ENCODE measurements at regions not wholly inside any gene's neighbourhood (a gene's known extent, or its start where the extent isn't known, plus 50 kb on each side); places are given as distances from the start of the nearest gene placed in this dataset.

DNA sequence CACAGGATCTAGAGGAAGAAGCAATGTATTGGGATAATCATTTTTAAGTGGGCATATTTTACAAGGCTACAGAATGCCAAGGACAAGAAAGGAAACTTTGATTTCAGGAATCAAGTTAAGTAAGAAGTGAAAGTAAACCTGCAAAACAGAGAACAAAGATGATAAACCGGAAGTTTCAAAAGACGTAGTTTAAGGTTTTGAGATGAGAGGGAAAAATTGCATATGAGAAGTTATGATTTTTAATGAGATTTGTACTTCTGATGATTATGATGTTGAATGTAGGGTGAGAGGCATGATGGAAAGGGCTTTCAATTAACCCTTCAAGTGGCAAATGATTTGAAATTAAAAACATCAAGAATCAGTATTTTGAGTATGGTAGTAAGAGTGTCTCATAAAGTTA is 134.9 kb downstream of the CAPZA3 start:
- no peak overlapping the region for H3K27ac ChIP-seq (replicated peaks)
- no peaks in the 10 kb centered on the region for H3K27me3 ChIP-seq (ENCODE audit: insufficient read depth, poor library complexity, severe bottlenecking)
- TF ChIP-seq GABPA (IDR thresholded peaks at IDR 0.05; ENCODE audit: low read depth) (no peak), POLR2AphosphoS5 (IDR thresholded peaks at IDR 0.05; ENCODE audit: low read depth) (no peak), SPI1 (IDR thresholded peaks at IDR 0.05; ENCODE audit: borderline replicate concordance, low read depth) (no peak)
- TF ChIP-seq, protein P1, sequence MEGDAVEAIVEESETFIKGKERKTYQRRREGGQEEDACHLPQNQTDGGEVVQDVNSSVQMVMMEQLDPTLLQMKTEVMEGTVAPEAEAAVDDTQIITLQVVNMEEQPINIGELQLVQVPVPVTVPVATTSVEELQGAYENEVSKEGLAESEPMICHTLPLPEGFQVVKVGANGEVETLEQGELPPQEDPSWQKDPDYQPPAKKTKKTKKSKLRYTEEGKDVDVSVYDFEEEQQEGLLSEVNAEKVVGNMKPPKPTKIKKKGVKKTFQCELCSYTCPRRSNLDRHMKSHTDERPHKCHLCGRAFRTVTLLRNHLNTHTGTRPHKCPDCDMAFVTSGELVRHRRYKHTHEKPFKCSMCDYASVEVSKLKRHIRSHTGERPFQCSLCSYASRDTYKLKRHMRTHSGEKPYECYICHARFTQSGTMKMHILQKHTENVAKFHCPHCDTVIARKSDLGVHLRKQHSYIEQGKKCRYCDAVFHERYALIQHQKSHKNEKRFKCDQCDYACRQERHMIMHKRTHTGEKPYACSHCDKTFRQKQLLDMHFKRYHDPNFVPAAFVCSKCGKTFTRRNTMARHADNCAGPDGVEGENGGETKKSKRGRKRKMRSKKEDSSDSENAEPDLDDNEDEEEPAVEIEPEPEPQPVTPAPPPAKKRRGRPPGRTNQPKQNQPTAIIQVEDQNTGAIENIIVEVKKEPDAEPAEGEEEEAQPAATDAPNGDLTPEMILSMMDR (IDR thresholded peaks at IDR 0.05; ENCODE audit: insufficient read depth, low read length) = no peak
- TF ChIP-seq, protein P2, sequence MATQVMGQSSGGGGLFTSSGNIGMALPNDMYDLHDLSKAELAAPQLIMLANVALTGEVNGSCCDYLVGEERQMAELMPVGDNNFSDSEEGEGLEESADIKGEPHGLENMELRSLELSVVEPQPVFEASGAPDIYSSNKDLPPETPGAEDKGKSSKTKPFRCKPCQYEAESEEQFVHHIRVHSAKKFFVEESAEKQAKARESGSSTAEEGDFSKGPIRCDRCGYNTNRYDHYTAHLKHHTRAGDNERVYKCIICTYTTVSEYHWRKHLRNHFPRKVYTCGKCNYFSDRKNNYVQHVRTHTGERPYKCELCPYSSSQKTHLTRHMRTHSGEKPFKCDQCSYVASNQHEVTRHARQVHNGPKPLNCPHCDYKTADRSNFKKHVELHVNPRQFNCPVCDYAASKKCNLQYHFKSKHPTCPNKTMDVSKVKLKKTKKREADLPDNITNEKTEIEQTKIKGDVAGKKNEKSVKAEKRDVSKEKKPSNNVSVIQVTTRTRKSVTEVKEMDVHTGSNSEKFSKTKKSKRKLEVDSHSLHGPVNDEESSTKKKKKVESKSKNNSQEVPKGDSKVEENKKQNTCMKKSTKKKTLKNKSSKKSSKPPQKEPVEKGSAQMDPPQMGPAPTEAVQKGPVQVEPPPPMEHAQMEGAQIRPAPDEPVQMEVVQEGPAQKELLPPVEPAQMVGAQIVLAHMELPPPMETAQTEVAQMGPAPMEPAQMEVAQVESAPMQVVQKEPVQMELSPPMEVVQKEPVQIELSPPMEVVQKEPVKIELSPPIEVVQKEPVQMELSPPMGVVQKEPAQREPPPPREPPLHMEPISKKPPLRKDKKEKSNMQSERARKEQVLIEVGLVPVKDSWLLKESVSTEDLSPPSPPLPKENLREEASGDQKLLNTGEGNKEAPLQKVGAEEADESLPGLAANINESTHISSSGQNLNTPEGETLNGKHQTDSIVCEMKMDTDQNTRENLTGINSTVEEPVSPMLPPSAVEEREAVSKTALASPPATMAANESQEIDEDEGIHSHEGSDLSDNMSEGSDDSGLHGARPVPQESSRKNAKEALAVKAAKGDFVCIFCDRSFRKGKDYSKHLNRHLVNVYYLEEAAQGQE (IDR thresholded peaks at IDR 0.05; ENCODE audit: insufficient replicate concordance, low read depth) = no peak
- no peak overlapping the region for H3K4me3 ChIP-seq (replicated peaks; ENCODE audit: insufficient read depth, low read length)
- DNase-seq (ENCODE audit: low read depth in 1 of 2, low spot score in 1 of 2) = no peak

DNA sequence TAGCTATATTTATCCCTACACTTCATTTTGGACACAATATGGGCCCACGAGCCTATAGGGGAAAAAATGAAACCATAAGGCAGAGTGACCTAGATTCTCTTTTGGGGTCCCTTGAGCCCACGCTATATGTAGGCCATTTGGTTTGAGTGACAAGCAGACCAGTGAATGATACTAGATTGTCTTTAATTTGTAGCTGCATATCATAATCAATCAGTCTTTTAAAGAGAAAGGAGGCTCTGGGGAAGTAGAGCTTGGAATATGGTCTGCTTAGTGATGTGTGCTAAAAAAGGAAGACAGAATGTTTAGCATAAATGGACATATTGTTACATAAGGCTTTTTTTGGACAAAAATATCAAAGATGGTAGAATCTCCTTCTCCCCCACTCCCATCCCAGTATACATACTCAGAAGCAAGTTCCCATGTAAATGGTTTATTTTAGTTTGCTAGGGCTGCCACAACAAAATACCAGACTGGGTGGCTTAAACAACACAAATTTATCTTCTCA is 140.8 kb downstream of the CAPZA3 start:
- Histone ChIP-seq H3K27me3 (ENCODE audit: insufficient read depth, poor library complexity, severe bottlenecking) (no peaks in the 10 kb centered on the region), H3K27ac (replicated peaks) (no peak overlapping the region), H3K4me3 (replicated peaks; ENCODE audit: insufficient read depth, low read length) (no peak overlapping the region)
- DNase-seq (ENCODE audit: low read depth in 1 of 2, low spot score in 1 of 2) = no peak
- TF ChIP-seq, protein P2 (IDR thresholded peaks at IDR 0.05; ENCODE audit: insufficient replicate concordance, low read depth) = no peak
- TF ChIP-seq, protein P1 (IDR thresholded peaks at IDR 0.05; ENCODE audit: insufficient read depth, low read length) = no peak
- TF ChIP-seq POLR2AphosphoS5 (IDR thresholded peaks at IDR 0.05; ENCODE audit: low read depth) = no peak
- no peak for TF ChIP-seq SPI1 (IDR thresholded peaks at IDR 0.05; ENCODE audit: borderline replicate concordance, low read depth)
- TF ChIP-seq GABPA (IDR thresholded peaks at IDR 0.05; ENCODE audit: low read depth) = no peak

DNA sequence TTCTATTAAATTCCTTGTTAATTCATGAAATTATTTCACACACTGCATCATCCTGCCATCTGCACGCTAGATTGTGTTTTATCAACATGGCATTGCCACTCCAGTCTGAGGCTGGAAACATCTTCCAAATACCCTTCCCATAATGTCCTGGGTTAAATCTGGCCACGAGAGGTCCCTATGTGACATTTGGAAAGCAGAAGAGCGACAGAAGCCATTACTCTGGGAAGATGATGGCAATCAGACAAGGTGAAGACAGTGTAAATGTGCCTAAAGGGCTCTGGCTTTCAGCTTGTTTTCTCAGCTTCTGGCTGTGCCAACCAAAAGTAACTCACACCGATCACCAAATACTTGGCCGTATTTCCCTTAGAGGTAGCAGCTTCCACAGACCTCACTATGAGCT is 144.8 kb downstream of the CAPZA3 start:
- TF ChIP-seq POLR2AphosphoS5 (IDR thresholded peaks at IDR 0.05; ENCODE audit: low read depth) = no peak
- TF ChIP-seq, protein P2 (IDR thresholded peaks at IDR 0.05; ENCODE audit: insufficient replicate concordance, low read depth) = no peak
- TF ChIP-seq, protein P1 (IDR thresholded peaks at IDR 0.05; ENCODE audit: insufficient read depth, low read length) = no peak
- TF ChIP-seq SPI1 (IDR thresholded peaks at IDR 0.05; ENCODE audit: borderline replicate concordance, low read depth) = no peak
- H3K4me3 ChIP-seq (replicated peaks; ENCODE audit: insufficient read depth, low read length) = no peak overlapping the region
- no peak overlapping the region for H3K27ac ChIP-seq (replicated peaks)
- H3K27me3 ChIP-seq (ENCODE audit: insufficient read depth, poor library complexity, severe bottlenecking) = no peaks in the 10 kb centered on the region
- DNase-seq (ENCODE audit: low read depth in 1 of 2, low spot score in 1 of 2) = no peak

Measured in HL-60 (cell line).